Heart left ventricle (tissue), 13 donors: ENCODE measurements at regions not wholly inside any gene's neighbourhood (a gene's known extent, or its start where the extent isn't known, plus 50 kb on each side); places are given as distances from the start of the nearest gene placed in this dataset.
"Not testable (repeated sequence)": the region's sequence is repeated elsewhere in the genome, so short reads cannot be mapped to it uniquely, and the experiment has no call there.

Source experiments
- CTCF ChIP-seq, 12 donors: fragments of 200-600 bp; sonication (generic) in 4 of 12; IDR thresholded peaks; one replicate each; pipeline versions ENCODE4 v1.5.0 to v1.8.0; 2018 to 2022; ENCODE audit warnings: antibody characterized with exemption in 12 of 12, mild to moderate bottlenecking in 5 of 12
- POLR2A ChIP-seq, 2 donors: fragments of 450-650 bp; IDR thresholded peaks; one replicate each; pipeline ENCODE4 v1.6.1; 2017; ENCODE audit warnings: antibody characterized with exemption in 2 of 2, mild to moderate bottlenecking in 2 of 2, moderate library complexity in 2 of 2
- donor health status: ischemic (EF 13 %, LVEDD 7.1; RV severe dilation, severe dysfunction).
- donor health status: DM: no; HTN: yes; CAD: no.
- donor health status: DM: no; HTN: no; CAD: no.
- donor health status: ischemic (EF 25% LVEDD 6.9; RV normal size, moderate dysfunction).
- donor health status: ischemic (EF 25% LVEDD 5.7; RV mildly dilated, moderate dysfunction).
- donor health status: ischemic (EF 35%, LVEDD 5.7; RV mildly dilated, moderate dysfunction).
- donor health status: nonischemic (EF 11% LVEDD 7.7; RV severe dilation, severe dysfunction).
- donor health status: DM: yes; HTN: yes; CAD: no.
- donor health status: PGD.
- donor health status: ischemic (EF 29% LVEDD 5.4; RV normal size, mild dysfunction).
- donor health status: nonischemic (EF 23%, LVEDD 6.1; RV moderate dilation, normal function).

GRCh38 chrY:3367535-3367934 lies 211.3 kb upstream of the TGIF2LY start:
- not testable (repeated sequence) for TF ChIP-seq POLR2A, CTCF (IDR thresholded peaks at IDR 0.05)
